ENCODE measurements at regions not wholly inside any gene's neighbourhood (a gene's known extent, or its start where the extent isn't known, plus 50 kb on each side); places are given as distances from the start of the nearest gene placed in this dataset.

DNA sequence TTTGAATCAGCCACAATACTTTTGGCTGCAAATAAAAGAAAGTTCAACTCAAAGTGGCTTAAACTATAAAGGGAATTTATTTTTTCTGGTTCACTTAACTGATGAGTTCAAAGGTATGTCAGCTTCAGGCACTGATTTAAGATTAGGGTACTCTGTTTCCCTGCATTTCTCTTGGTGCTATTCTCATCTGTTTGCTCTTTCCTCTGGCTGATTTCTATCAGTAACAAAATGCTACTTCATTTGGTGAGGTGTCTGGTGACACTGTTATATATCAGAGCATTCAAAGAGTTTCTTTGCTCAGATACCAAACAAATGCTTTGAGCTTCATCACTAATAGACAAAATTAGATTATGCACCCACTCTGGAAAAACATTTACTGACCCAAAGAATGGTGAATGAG is 65.9 kb upstream of the HTR4 start (continued):
- TF ChIP-seq, protein P1, sequence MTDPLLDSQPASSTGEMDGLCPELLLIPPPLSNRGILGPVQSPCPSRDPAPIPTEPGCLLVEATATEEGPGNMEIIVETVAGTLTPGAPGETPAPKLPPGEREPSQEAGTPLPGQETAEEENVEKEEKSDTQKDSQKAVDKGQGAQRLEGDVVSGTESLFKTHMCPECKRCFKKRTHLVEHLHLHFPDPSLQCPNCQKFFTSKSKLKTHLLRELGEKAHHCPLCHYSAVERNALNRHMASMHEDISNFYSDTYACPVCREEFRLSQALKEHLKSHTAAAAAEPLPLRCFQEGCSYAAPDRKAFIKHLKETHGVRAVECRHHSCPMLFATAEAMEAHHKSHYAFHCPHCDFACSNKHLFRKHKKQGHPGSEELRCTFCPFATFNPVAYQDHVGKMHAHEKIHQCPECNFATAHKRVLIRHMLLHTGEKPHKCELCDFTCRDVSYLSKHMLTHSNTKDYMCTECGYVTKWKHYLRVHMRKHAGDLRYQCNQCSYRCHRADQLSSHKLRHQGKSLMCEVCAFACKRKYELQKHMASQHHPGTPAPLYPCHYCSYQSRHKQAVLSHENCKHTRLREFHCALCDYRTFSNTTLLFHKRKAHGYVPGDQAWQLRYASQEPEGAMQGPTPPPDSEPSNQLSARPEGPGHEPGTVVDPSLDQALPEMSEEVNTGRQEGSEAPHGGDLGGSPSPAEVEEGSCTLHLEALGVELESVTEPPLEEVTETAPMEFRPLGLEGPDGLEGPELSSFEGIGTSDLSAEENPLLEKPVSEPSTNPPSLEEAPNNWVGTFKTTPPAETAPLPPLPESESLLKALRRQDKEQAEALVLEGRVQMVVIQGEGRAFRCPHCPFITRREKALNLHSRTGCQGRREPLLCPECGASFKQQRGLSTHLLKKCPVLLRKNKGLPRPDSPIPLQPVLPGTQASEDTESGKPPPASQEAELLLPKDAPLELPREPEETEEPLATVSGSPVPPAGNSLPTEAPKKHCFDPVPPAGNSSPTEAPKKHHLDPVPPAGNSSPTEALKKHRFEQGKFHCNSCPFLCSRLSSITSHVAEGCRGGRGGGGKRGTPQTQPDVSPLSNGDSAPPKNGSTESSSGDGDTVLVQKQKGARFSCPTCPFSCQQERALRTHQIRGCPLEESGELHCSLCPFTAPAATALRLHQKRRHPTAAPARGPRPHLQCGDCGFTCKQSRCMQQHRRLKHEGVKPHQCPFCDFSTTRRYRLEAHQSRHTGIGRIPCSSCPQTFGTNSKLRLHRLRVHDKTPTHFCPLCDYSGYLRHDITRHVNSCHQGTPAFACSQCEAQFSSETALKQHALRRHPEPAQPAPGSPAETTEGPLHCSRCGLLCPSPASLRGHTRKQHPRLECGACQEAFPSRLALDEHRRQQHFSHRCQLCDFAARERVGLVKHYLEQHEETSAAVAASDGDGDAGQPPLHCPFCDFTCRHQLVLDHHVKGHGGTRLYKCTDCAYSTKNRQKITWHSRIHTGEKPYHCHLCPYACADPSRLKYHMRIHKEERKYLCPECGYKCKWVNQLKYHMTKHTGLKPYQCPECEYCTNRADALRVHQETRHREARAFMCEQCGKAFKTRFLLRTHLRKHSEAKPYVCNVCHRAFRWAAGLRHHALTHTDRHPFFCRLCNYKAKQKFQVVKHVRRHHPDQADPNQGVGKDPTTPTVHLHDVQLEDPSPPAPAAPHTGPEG (CRISPR knock-in tag; IDR thresholded peaks at IDR 0.05) = no peak
- TF ChIP-seq CBX5 (CRISPR knock-in tag; IDR thresholded peaks at IDR 0.05; ENCODE audit: borderline replicate concordance) = no peak
- TF ChIP-seq, protein P2, sequence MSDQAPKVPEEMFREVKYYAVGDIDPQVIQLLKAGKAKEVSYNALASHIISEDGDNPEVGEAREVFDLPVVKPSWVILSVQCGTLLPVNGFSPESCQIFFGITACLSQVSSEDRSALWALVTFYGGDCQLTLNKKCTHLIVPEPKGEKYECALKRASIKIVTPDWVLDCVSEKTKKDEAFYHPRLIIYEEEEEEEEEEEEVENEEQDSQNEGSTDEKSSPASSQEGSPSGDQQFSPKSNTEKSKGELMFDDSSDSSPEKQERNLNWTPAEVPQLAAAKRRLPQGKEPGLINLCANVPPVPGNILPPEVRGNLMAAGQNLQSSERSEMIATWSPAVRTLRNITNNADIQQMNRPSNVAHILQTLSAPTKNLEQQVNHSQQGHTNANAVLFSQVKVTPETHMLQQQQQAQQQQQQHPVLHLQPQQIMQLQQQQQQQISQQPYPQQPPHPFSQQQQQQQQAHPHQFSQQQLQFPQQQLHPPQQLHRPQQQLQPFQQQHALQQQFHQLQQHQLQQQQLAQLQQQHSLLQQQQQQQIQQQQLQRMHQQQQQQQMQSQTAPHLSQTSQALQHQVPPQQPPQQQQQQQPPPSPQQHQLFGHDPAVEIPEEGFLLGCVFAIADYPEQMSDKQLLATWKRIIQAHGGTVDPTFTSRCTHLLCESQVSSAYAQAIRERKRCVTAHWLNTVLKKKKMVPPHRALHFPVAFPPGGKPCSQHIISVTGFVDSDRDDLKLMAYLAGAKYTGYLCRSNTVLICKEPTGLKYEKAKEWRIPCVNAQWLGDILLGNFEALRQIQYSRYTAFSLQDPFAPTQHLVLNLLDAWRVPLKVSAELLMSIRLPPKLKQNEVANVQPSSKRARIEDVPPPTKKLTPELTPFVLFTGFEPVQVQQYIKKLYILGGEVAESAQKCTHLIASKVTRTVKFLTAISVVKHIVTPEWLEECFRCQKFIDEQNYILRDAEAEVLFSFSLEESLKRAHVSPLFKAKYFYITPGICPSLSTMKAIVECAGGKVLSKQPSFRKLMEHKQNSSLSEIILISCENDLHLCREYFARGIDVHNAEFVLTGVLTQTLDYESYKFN (CRISPR knock-in tag; conservative IDR thresholded peaks at IDR 0.05) = no peak
- TF ChIP-seq CBFB (CRISPR knock-in tag; IDR thresholded peaks at IDR 0.05) = no peak
- no peak for TF ChIP-seq ZNF235 (CRISPR knock-in tag; IDR thresholded peaks at IDR 0.05; ENCODE audit: borderline replicate concordance)
- no peak for TF ChIP-seq MED13 (CRISPR knock-in tag; IDR thresholded peaks at IDR 0.05)
- no peak for TF ChIP-seq MLLT10 (CRISPR knock-in tag; IDR thresholded peaks at IDR 0.05)
- TF ChIP-seq, protein P3, sequence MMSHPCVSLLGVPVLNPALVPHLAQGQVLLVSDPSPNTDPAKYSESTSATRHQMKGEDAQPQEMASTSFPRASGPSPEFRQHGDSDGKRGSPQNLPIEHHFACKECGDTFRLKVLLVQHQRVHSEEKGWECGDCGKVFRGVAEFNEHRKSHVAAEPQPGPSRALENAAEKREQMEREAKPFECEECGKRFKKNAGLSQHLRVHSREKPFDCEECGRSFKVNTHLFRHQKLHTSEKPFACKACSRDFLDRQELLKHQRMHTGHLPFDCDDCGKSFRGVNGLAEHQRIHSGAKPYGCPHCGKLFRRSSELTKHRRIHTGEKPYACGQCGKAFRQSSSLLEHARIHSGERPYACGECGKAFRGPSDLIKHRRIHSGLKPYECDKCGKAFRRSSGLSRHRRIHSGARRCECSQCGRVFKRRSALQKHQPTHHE (CRISPR knock-in tag; IDR thresholded peaks at IDR 0.05; ENCODE audit: borderline replicate concordance) = no peak
- TF ChIP-seq, protein P4, sequence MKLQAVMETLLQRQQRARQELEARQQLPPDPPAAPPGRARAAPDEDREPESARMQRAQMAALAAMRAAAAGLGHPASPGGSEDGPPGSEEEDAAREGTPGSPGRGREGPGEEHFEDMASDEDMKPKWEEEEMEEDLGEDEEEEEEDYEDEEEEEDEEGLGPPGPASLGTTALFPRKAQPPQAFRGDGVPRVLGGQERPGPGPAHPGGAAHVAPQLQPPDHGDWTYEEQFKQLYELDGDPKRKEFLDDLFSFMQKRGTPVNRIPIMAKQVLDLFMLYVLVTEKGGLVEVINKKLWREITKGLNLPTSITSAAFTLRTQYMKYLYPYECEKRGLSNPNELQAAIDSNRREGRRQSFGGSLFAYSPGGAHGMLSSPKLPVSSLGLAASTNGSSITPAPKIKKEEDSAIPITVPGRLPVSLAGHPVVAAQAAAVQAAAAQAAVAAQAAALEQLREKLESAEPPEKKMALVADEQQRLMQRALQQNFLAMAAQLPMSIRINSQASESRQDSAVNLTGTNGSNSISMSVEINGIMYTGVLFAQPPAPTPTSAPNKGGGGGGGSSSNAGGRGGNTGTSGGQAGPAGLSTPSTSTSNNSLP (IDR thresholded peaks at IDR 0.05; ENCODE audit: low read depth, low read length) = no peak
- TF ChIP-seq, protein P5, sequence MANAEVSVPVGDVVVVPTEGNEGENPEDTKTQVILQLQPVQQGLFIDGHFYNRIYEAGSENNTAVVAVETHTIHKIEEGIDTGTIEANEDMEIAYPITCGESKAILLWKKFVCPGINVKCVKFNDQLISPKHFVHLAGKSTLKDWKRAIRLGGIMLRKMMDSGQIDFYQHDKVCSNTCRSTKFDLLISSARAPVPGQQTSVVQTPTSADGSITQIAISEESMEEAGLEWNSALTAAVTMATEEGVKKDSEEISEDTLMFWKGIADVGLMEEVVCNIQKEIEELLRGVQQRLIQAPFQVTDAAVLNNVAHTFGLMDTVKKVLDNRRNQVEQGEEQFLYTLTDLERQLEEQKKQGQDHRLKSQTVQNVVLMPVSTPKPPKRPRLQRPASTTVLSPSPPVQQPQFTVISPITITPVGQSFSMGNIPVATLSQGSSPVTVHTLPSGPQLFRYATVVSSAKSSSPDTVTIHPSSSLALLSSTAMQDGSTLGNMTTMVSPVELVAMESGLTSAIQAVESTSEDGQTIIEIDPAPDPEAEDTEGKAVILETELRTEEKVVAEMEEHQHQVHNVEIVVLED (CRISPR knock-in tag; IDR thresholded peaks at IDR 0.05; ENCODE audit: borderline replicate concordance) = no peak

All from HepG2 (cell line).